Lower lobe of right lung (tissue), 2 donors: ENCODE measurements at regions not wholly inside any gene's neighbourhood (a gene's known extent, or its start where the extent isn't known, plus 50 kb on each side); places are given as distances from the start of the nearest gene placed in this dataset.

ENCODE experiments used
- ATAC-seq, 2 donors: fragments of 200-7000 bp; cut with Tn5 transposase; one replicate each; pipeline ENCODE4 v1.9.1; 2020 to 2022; ENCODE audit warnings: mild to moderate bottlenecking in 2 of 2, moderate library complexity in 2 of 2
- DNase-seq: peaks from one replicate; pipeline ENCODE4 v3.0.0-alpha.2; 2020
- H3K27ac ChIP-seq: fragments of 200-600 bp; one replicate; pipeline ENCODE4 v1.8.0; 2022
- H3K27me3 ChIP-seq: fragments of 200-600 bp; one replicate; pipeline ENCODE4 v1.8.0; 2022; ENCODE audit warnings: low read depth
- H3K36me3 ChIP-seq: fragments of 200-600 bp; one replicate; pipeline ENCODE4 v1.8.0; 2022; ENCODE audit warnings: mild to moderate bottlenecking
- H3K4me1 ChIP-seq: fragments of 200-600 bp; one replicate; pipeline ENCODE4 v1.8.0; 2022
- H3K4me3 ChIP-seq: fragments of 200-600 bp; one replicate; pipeline ENCODE4 v1.8.0; 2022; ENCODE audit warnings: mild to moderate bottlenecking
- H3K9me3 ChIP-seq: fragments of 200-600 bp; one replicate; pipeline ENCODE4 v1.8.0; 2022
- CTCF ChIP-seq: fragments of 200-600 bp; IDR thresholded peaks from one replicate; pipeline ENCODE4 v1.8.0; 2022; ENCODE audit warnings: antibody characterized with exemption, mild to moderate bottlenecking
- intact Hi-C: fragments of 100-400 bp; cut with DNase I; formaldehyde crosslinking; loops from one replicate; pipeline ENCODE4 v1.11.0; 2022
- donor health status: DM: no; HTN: yes; CAD: no; lungs with severe emphysema.

GRCh38 chr4:144507311-144508101 is 138.4 kb upstream of the HHIP start:
- Histone ChIP-seq H3K27me3 (no peaks in the 10 kb centered on the region), H3K27ac (no peak overlapping the region), H3K36me3 (no peaks in the 10 kb centered on the region), H3K4me3 (no peak overlapping the region), H3K9me3 (no peaks in the 10 kb centered on the region), H3K4me1 (no peaks in the 10 kb centered on the region)
- TF ChIP-seq CTCF = no peak
- intact Hi-C loops = no loop called here
- no peak for DNase-seq
- ATAC-seq = no peak

GRCh38 chr4:144509088-144510015 is 136.6 kb upstream of the HHIP start:
- Histone ChIP-seq H3K9me3 (no peaks in the 10 kb centered on the region), H3K36me3 (no peaks in the 10 kb centered on the region), H3K4me3 (no peak overlapping the region), H3K27ac (no peak overlapping the region), H3K4me1 (no peaks in the 10 kb centered on the region), H3K27me3 (no peaks in the 10 kb centered on the region)
- no peak for TF ChIP-seq CTCF
- DNase-seq = no peak
- intact Hi-C loops = no loop called here
- no peak for ATAC-seq

DNA sequence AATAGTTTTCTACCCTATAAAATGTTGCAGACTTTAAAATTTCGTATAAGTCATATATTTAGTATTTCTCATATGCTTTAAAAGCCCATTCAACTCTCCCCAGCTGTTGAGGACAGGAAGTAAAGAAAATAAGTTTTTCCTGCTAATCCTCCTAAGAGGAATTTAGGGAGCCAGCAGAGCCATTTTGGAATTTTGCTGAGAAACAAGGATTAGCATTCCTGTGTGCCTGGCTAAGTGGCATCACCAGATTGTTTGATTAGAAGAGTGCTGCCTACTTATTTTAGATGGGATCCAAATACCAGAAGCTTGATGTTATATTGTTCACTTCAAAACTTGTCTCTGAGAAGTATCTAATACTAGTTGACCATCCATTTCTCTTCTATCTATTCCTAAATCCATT is 131.2 kb upstream of the HHIP start:
- no peak for DNase-seq
- Histone ChIP-seq H3K27me3 (no peaks in the 10 kb centered on the region), H3K9me3 (no peaks in the 10 kb centered on the region), H3K27ac (no peak overlapping the region), H3K4me1 (no peaks in the 10 kb centered on the region), H3K4me3 (no peak overlapping the region), H3K36me3 (no peaks in the 10 kb centered on the region)
- no peak for TF ChIP-seq CTCF
- ATAC-seq = no peak
- intact Hi-C loops = no loop called here

- Histone ChIP-seq H3K36me3 (no peaks in the 10 kb centered on the region), H3K4me1 (no peaks in the 10 kb centered on the region), H3K27ac (no peak overlapping the region), H3K27me3 (no peaks in the 10 kb centered on the region), H3K4me3 (no peak overlapping the region), H3K9me3 (no peaks in the 10 kb centered on the region)
- no peak for ATAC-seq
- TF ChIP-seq CTCF = no peak
- DNase-seq = no peak
- intact Hi-C loops = no loop called here
Observed at GRCh38 chr4:144518181-144518895, 127.6 kb upstream of the HHIP start.

DNA sequence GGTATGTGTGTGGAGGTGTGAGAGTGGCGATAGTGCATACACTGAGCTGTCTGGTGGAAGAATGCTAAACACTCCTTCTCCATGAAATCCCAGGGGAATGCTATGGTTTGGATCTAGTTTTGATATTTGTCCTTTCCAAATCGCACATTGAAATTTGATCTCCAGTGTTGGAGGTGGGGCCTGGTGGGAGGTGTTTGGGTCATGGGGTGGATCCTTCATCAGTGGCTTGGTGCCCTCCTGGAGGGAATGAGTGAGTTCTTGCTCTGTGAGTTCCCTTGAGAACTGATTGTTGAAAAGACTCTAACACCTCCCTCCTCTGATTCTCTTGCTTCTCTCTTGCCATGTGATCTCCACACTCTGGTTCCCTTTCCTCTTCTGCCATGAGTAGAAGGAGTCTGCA is 114.1 kb upstream of the HHIP start:
- DNase-seq (no peak), ATAC-seq (no peak)
- H3K36me3 ChIP-seq = no peaks in the 10 kb centered on the region
- H3K9me3 ChIP-seq = no peaks in the 10 kb centered on the region
- no peaks in the 10 kb centered on the region for H3K4me1 ChIP-seq
- H3K27ac ChIP-seq = no peak overlapping the region
- H3K27me3 ChIP-seq = no peaks in the 10 kb centered on the region
- no peak overlapping the region for H3K4me3 ChIP-seq
- intact Hi-C loops = no loop called here
- no peak for TF ChIP-seq CTCF
